CD4-positive, alpha-beta T cell treated with Interleukin-6 for 4 hours (primary cell): ENCODE measurements at regions not wholly inside any gene's neighbourhood (a gene's known extent, or its start where the extent isn't known, plus 50 kb on each side); places are given as distances from the start of the nearest gene placed in this dataset.
"Not testable (repeated sequence)": the region's sequence is repeated elsewhere in the genome, so short reads cannot be mapped to it uniquely, and the experiment has no call there.

Experiments used
- DNase-seq: peaks from one replicate; pipeline ENCODE4 v3.0.0-alpha.2; 2020; ENCODE audit warnings: mixed read lengths

GRCh38 chr4:59247032-59247431, 1953.1 kb upstream of the ADGRL3 start:
- no peak for DNase-seq

- DNase-seq: no peak
Observed at GRCh38 chr4:59248313-59248712, 1951.8 kb upstream of the ADGRL3 start.

- DNase-seq: no peak
Observed at GRCh38 chr4:59249110-59249509, 1951.0 kb upstream of the ADGRL3 start.

- DNase-seq: no peak
Observed at GRCh38 chr4:59258002-59258401, 1942.1 kb upstream of the ADGRL3 start.

GRCh38 chr4:59307609-59308008, 1892.5 kb upstream of the ADGRL3 start:
- DNase-seq: no peak

GRCh38 chr4:59314637-59315036, 1885.5 kb upstream of the ADGRL3 start:
- DNase-seq: no peak

DNA sequence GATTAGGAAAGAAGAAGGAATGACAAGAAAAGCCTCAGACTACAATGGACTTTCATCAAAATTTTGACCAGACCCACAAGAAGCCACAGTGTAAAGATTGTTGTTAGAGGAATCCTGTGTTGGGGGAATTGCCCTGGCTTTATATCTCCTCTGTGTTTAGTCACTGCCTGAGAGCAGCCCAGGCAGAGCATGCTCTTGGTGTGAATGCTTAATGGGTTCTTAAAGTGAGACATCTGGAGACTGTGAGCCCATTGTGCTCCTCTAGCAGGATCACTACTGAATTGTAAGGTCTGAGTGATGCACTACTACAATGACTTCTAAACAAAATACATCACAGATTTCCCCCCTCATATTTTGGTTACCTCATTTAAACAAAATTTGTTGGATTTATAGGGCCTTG, 1860.5 kb upstream of the ADGRL3 start:
- no peak for DNase-seq

DNA sequence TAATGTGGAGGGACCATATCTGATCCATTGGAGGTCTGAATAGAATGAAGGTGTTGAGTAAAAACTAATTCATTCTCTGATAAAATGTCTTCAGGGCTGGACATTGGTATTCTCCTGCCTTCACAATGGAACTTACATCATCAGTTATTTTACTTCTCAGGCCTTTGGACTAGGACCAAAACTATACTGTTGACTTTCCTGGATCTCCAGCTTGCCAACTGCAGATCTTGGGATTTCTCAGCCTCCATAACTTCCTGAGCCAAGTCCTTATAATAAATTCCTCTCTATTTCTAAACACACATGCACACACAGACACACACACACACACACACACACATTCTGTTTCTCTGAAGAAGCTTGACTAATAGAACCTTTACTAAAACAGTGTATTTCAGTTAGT, 1858.6 kb upstream of the ADGRL3 start:
- DNase-seq: no peak

- DNase-seq: no peak
Observed at GRCh38 chr4:59348949-59349348, 1851.2 kb upstream of the ADGRL3 start.

DNA sequence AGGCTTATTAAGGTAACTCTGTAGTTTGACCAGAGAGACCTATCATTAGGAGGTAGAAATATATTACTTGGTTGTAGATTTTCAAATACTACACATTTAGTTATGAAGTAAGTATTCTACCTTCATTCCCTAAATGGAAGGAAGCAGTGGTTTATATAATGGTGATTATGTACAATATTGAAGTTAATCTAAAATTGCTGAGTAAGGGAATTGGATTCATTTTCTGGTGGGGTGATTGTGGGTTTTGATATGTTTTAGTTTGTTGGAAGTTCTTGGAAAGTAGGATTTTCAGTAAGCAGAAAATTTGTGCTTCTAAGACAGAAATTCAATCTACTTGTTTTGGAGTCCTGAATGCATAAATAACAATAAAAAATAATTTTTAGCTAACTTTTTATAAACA, 1830.9 kb upstream of the ADGRL3 start:
- DNase-seq: no peak

GRCh38 chr4:59374416-59374815, 1825.7 kb upstream of the ADGRL3 start:
- DNase-seq: no peak

DNA sequence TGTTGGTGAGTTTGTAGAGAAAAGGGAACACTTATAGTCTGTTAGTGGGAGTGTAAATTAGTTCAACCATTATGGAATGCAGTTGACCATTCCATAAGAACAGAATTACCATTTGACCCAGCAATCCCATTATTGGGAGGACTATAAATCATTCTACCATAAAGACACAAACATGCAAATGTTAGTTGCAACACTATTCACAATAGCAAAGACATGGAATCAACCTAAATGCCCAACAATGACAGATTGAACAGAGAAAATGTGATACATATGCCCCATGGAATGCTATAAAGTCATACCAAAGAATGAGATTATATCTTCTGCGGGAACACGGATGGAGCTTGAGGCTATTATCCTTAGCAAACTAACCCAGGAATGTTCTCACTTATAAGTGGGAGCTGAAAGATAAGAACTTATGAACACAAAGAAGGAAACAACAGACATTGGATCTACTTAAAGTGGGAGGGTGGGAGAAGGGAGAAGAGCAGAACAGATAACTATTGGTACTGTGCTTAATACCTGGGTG, 1819.2 kb upstream of the ADGRL3 start:
- no peak for DNase-seq

DNA sequence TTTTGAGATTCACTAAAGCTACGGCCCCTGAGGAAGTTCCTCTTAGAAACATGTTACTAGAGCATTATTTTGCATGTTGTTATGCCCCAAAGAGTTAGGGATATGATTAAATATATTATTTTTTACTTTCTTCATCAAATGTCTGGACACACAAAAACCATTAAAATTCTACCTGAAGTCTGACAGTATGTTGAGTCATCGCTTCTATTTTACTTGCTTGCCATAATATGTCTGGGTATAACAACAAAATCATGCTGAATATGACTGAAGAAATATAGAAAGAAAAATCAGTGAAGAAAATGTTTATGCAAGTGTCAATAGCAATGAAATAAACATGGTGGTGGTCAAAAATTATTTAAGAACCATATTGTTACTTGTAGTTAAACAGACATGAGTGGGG, 1818.5 kb upstream of the ADGRL3 start:
- DNase-seq: no peak

- DNase-seq: no peak
Observed at GRCh38 chr4:59387759-59388758, 1812.1 kb upstream of the ADGRL3 start.

DNA sequence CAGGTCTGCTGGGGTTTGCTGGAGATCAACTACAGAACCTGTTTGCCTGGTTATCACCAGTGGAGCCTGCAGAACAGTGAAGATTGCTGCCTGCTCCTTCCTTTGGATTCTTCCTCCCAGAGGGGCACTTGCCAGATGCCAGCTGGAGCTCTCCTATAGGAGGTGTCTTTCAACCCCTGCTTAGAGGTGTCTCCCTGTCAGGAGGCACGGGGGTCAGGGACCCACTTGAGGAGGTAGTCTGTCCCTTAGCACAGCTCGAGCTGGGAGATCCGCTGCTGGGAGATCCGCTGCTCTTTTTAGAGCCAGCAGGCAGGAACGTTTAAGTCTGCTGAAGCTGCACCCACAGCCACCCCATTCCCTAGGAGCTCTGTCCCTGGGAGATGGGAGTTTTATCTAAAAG, 1806.3 kb upstream of the ADGRL3 start:
- DNase-seq: no peak

- no peak for DNase-seq
Observed at GRCh38 chr4:59400334-59400733, 1799.8 kb upstream of the ADGRL3 start.

DNA sequence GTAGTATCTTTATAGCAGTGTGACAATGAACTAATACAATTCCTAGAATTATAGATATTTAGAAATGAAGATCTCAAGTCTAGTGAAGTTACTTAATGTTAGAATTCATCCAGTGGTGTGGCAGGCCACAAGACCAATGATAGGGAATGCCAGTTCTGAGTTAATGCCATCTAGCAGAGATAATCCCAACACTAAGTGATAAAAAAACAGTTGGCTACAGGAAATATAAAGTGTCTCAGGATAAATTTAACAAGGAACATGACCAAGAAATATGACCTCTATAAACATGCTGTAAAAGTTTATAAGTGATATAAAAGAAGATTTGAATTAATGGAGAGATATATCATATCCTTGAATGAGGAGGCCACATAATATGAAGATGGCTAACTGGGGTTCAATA, 1790.5 kb upstream of the ADGRL3 start:
- no peak for DNase-seq

GRCh38 chr4:59412739-59413138, 1787.4 kb upstream of the ADGRL3 start:
- DNase-seq: no peak

DNA sequence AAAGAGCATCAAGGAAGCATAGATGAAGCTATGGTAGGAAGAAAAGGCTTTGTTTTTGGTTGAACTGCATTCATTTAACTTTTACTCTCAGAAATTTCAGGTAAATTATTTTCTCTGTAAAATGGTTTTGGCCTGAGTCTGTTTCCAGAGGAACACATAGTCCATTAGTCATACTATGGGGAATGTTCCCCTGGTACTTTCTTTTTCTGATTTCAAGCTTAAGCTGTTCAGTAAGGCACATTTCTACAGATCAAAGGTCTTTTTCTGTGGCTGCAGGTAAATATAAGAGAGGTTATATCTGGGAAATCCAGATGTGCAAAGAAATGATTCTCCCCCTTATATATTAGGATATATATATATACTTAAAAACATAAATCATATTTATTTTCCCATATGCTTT, 1744.4 kb upstream of the ADGRL3 start:
- DNase-seq: no peak

- DNase-seq: no peak
Observed at GRCh38 chr4:59457576-59457975, 1742.5 kb upstream of the ADGRL3 start.

GRCh38 chr4:59484944-59485343, 1715.2 kb upstream of the ADGRL3 start:
- DNase-seq: no peak

- DNase-seq: no peak
Observed at GRCh38 chr4:59500103-59500502, 1700.0 kb upstream of the ADGRL3 start.

GRCh38 chr4:59503731-59504130, 1696.4 kb upstream of the ADGRL3 start:
- DNase-seq: no peak

DNA sequence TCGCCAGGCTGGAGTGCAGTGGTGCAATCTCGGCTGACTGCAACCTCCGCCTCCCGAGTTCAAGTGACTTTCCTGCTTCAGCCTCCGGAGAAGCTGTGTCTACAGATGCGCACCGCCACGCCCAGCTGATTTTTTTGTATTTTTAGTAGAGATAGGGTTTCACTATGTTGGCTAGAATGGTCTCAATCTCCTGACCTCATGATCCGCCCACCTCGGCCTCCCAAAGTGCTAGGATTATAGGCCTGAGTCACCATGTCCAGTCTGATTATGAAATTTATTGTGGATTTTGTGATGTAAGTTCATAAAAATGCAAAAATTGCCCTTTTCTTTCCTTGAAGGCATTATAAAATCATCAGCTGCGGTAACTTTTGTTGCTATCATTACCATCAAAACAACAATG, 1688.3 kb upstream of the ADGRL3 start:
- DNase-seq: not testable (repeated sequence)

DNA sequence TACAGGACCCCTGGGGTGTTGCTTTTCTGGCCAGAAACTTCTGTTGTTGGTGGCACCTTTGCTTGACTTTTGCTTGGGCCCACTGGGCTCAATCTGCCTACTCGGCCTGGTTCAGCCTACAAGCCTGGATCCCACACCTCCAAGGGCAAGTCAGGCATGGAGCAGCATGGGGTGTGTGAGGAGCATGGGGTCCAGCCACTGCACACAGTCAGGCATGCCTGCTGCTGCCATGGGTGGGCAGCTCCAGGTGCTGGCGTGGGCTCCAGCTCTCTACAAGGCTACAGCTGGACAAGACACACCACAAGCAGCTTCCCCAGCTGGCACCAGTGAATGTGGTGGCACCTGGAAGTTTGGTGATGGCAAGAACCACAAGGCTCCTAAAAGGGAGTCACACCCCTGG, 1683.1 kb upstream of the ADGRL3 start:
- no peak for DNase-seq
